ENCODE measurements at regions not wholly inside any gene's neighbourhood (a gene's known extent, or its start where the extent isn't known, plus 50 kb on each side); places are given as distances from the start of the nearest gene placed in this dataset.

DNA sequence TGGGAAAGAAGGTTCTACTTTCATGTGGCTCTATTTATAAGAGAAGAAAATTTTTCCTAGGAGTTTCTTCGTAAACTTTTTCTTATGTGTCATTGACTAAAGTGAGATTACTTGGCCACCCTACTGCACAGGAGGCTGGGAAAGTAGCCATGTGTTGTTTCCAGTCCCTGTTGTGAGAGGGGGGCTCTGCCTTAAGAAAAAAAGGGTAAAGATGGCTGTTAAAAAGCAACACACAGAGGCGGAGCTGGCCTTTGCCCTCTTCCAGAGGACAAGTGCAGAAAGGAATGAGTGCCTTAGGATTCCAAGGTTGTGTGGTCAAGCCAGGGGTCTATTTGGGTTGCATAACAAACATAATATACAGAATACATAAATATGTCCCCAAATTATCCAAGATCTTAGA, 230.0 kb upstream of the CXCR4 start:
- H3K4me3 Mint-ChIP-seq (ENCODE audit: unreplicated experiment), result no peak overlapping the region
- no peaks in the 10 kb centered on the region for H3K27me3 Mint-ChIP-seq (ENCODE audit: unreplicated experiment)
- no peaks in the 10 kb centered on the region for H3K9me3 Mint-ChIP-seq (ENCODE audit: unreplicated experiment)
- no peaks in the 10 kb centered on the region for H3K4me1 Mint-ChIP-seq (ENCODE audit: unreplicated experiment)
- TF ChIP-seq, protein P1, sequence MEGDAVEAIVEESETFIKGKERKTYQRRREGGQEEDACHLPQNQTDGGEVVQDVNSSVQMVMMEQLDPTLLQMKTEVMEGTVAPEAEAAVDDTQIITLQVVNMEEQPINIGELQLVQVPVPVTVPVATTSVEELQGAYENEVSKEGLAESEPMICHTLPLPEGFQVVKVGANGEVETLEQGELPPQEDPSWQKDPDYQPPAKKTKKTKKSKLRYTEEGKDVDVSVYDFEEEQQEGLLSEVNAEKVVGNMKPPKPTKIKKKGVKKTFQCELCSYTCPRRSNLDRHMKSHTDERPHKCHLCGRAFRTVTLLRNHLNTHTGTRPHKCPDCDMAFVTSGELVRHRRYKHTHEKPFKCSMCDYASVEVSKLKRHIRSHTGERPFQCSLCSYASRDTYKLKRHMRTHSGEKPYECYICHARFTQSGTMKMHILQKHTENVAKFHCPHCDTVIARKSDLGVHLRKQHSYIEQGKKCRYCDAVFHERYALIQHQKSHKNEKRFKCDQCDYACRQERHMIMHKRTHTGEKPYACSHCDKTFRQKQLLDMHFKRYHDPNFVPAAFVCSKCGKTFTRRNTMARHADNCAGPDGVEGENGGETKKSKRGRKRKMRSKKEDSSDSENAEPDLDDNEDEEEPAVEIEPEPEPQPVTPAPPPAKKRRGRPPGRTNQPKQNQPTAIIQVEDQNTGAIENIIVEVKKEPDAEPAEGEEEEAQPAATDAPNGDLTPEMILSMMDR (IDR thresholded peaks at IDR 0.05), result no peak
- DNase-seq (ENCODE audit: extremely low spot score, unreplicated experiment), result no peak
- no peak overlapping the region for H3K27ac Mint-ChIP-seq (ENCODE audit: unreplicated experiment)
- H3K36me3 Mint-ChIP-seq (ENCODE audit: unreplicated experiment), result no peaks in the 10 kb centered on the region

DNA sequence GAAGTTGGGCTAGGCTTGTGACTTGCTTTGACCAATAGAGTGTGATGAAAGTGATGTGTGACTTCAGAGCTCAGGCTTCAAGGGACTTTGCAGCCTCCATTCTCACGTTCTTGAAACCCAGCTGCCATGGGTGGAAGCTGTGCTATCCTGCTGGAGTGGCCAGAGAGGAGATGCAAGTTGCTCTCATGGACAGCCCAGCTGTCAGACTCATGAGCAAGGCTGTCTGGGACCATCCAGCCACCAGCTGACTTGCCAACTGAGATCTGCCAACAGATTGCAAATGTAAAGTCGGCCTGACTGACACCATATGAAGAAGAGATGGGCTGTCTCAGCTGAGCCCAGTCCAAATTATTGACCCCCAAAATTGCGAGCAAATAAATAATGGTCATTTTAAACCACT, 226.4 kb upstream of the CXCR4 start:
- Mint-ChIP-seq H3K4me3 (ENCODE audit: unreplicated experiment) (no peak overlapping the region), H3K27ac (ENCODE audit: unreplicated experiment) (no peak overlapping the region), H3K27me3 (ENCODE audit: unreplicated experiment) (no peaks in the 10 kb centered on the region), H3K9me3 (ENCODE audit: unreplicated experiment) (peaks cover 5% of the 10 kb centered on the region), H3K4me1 (ENCODE audit: unreplicated experiment) (no peaks in the 10 kb centered on the region), H3K36me3 (ENCODE audit: unreplicated experiment) (no peaks in the 10 kb centered on the region)
- no peak for DNase-seq (ENCODE audit: extremely low spot score, unreplicated experiment)
- TF ChIP-seq, protein P1 (IDR thresholded peaks at IDR 0.05), result no peak

DNA sequence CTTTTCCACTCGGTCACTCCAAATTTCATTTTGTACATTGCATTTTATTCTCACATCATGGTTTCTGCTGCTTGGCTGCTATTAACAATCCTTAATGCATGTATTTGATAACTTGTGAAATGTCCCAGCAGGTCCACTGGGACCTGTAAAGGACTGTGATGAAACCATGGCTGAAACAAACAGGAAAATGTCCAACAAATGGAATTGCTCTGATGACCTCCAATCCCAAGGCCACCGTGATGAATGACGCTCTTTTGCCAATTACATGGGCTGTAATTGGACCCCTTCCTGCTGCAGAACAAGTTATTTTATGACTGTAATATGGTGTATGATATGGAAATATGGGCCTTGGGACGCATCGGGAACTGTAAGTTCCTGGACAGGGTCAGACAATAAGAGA, 224.2 kb upstream of the CXCR4 start:
- Mint-ChIP-seq H3K4me3 (ENCODE audit: unreplicated experiment) (no peak overlapping the region), H3K9me3 (ENCODE audit: unreplicated experiment) (peaks cover 15% of the 10 kb centered on the region), H3K27ac (ENCODE audit: unreplicated experiment) (no peak overlapping the region), H3K4me1 (ENCODE audit: unreplicated experiment) (no peaks in the 10 kb centered on the region), H3K27me3 (ENCODE audit: unreplicated experiment) (no peaks in the 10 kb centered on the region), H3K36me3 (ENCODE audit: unreplicated experiment) (no peaks in the 10 kb centered on the region)
- DNase-seq (ENCODE audit: extremely low spot score, unreplicated experiment), result no peak
- TF ChIP-seq, protein P1 (IDR thresholded peaks at IDR 0.05), result no peak

DNA sequence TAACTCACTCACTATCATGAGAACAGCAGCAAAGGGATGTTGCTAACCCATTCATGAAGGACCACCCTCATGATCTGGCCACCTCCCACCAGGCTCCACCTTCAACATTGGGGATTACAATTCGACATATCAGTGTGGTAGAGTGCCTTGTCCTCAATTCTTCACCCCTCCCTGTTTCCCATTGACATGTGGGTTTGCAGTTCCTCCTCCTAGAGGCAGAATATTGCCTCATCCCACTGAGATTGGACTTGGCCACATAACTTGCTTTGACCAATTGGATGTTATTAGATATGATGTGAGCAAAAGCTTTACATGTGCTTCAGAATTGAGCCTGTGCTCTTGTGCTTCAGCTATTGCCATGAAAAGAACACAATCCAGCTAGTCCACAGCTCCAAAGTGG, 217.0 kb upstream of the CXCR4 start:
- Mint-ChIP-seq H3K4me1 (ENCODE audit: unreplicated experiment) (no peaks in the 10 kb centered on the region), H3K27ac (ENCODE audit: unreplicated experiment) (no peak overlapping the region), H3K27me3 (ENCODE audit: unreplicated experiment) (no peaks in the 10 kb centered on the region), H3K4me3 (ENCODE audit: unreplicated experiment) (no peak overlapping the region), H3K9me3 (ENCODE audit: unreplicated experiment) (peaks cover 15% of the 10 kb centered on the region), H3K36me3 (ENCODE audit: unreplicated experiment) (no peaks in the 10 kb centered on the region)
- TF ChIP-seq, protein P1 (IDR thresholded peaks at IDR 0.05), result no peak
- DNase-seq (ENCODE audit: extremely low spot score, unreplicated experiment), result no peak

DNA sequence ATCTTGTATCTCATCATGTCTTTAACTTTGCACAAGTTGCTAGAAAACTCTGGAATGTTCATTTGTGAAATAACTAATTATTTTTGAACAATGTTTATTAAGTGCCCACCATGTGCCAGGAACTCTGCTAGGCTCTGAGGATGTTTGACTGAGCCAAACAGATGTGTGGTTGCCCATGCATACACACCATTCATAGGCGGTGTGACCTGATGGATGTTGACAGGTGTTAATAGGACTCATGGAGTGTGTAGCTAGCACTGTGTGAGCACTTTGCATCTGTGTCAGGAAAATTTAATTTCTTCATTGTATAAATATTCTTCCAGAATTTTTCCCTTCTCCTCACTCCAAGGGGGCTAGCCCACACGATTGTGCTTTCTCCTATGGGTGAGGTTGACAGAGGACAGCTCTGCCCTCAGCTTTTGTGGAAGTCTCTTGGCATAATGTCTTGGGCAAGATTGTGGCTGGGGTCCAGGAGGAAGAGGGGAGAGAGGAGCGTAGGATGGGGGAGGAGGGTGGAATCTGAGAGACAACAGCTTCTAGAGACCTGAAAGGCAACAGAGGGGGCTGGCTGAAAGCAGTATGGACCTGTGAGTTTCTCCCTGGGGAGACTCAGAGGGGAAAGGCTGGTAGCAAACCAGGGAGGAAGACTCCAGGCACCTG, 214.6 kb upstream of the CXCR4 start:
- DNase-seq (ENCODE audit: extremely low spot score, unreplicated experiment), result no peak
- Mint-ChIP-seq H3K36me3 (ENCODE audit: unreplicated experiment) (no peaks in the 10 kb centered on the region), H3K9me3 (ENCODE audit: unreplicated experiment) (no peaks in the 10 kb centered on the region), H3K27me3 (ENCODE audit: unreplicated experiment) (peaks cover 2% of the 10 kb centered on the region), H3K4me3 (ENCODE audit: unreplicated experiment) (no peak overlapping the region), H3K4me1 (ENCODE audit: unreplicated experiment) (no peaks in the 10 kb centered on the region), H3K27ac (ENCODE audit: unreplicated experiment) (no peak overlapping the region)
- TF ChIP-seq, protein P1 (IDR thresholded peaks at IDR 0.05), result no peak
